ENCODE measurements at regions not wholly inside any gene's neighbourhood (a gene's known extent, or its start where the extent isn't known, plus 50 kb on each side); places are given as distances from the start of the nearest gene placed in this dataset.
A peak's percentile ranks its signal among the peaks of the same experiment; 100 is the strongest.

- Histone ChIP-seq H2AK5ac (ENCODE audit: low read length) (no peak overlapping the region), H3K4me2 (ENCODE audit: low read length) (no peak overlapping the region), H3K27ac (ENCODE audit: low read depth, low read length) (no peak overlapping the region), H3K27me3 (ENCODE audit: insufficient read depth, low read length, poor library complexity) (no peaks in the 10 kb centered on the region), H3K9ac (ENCODE audit: low read length) (no peak overlapping the region), H3K4me1 (ENCODE audit: control insufficient read depth, low read depth, low read length) (no peaks in the 10 kb centered on the region), H3K79me1 (ENCODE audit: low read length) (no peaks in the 10 kb centered on the region), H2BK15ac (replicated peaks; ENCODE audit: low read depth) (no peak overlapping the region), H2BK5ac (ENCODE audit: low read length) (no peak overlapping the region), H3K23ac (ENCODE audit: low read length) (no peak overlapping the region), H3K36me3 (ENCODE audit: control insufficient read depth, insufficient read depth, low read length) (no peaks in the 10 kb centered on the region), H3K79me2 (ENCODE audit: control insufficient read depth, insufficient read depth, low read length) (no peaks in the 10 kb centered on the region), H3K4me3 (ENCODE audit: low read length) (no peak overlapping the region), H3K56ac (ENCODE audit: low read length) (no peak overlapping the region), H4K5ac (ENCODE audit: low read length) (no peak overlapping the region), H3K4ac (ENCODE audit: low read depth, low read length) (no peak overlapping the region), H3K18ac (ENCODE audit: low read length) (no peak overlapping the region), H4K8ac (ENCODE audit: low read depth, low read length) (no peak overlapping the region), H2BK120ac (ENCODE audit: low read depth, low read length) (no peak overlapping the region)
- DNase-seq: no peak
- WGBS (ENCODE audit: extremely low coverage, insufficient coverage, low lambda C conversion rate): no CpG with 5 or more reads among the region's 2 CpGs
These were observed 104.1 kb upstream of the TRIB2 start for GRCh38 chr2:12612671-12613070.

- H3K4me2 ChIP-seq (ENCODE audit: low read length): no peak overlapping the region
- H3K9ac ChIP-seq (ENCODE audit: low read length): no peak overlapping the region
- H3K79me1 ChIP-seq (ENCODE audit: low read length): no peaks in the 10 kb centered on the region
- H3K27me3 ChIP-seq (ENCODE audit: insufficient read depth, low read length, poor library complexity): no peaks in the 10 kb centered on the region
- DNase-seq: no peak
- H4K5ac ChIP-seq (ENCODE audit: low read length): no peak overlapping the region
- no peaks in the 10 kb centered on the region for H3K4me1 ChIP-seq (ENCODE audit: control insufficient read depth, low read depth, low read length)
- no peak overlapping the region for H3K56ac ChIP-seq (ENCODE audit: low read length)
- no peaks in the 10 kb centered on the region for H3K79me2 ChIP-seq (ENCODE audit: control insufficient read depth, insufficient read depth, low read length)
- no peaks in the 10 kb centered on the region for H3K36me3 ChIP-seq (ENCODE audit: control insufficient read depth, insufficient read depth, low read length)
- no peak overlapping the region for H2BK15ac ChIP-seq (replicated peaks; ENCODE audit: low read depth)
- no CpG with 5 or more reads among the region's 7 CpGs for WGBS (ENCODE audit: extremely low coverage, insufficient coverage, low lambda C conversion rate)
- H3K4ac ChIP-seq (ENCODE audit: low read depth, low read length): no peak overlapping the region
- H4K8ac ChIP-seq (ENCODE audit: low read depth, low read length): no peak overlapping the region
- H3K4me3 ChIP-seq (ENCODE audit: low read length): no peak overlapping the region
- peak overlapping the region; percentile 9 for H2BK5ac ChIP-seq (ENCODE audit: low read length)
- no peak overlapping the region for H3K27ac ChIP-seq (ENCODE audit: low read depth, low read length)
- no peak overlapping the region for H2AK5ac ChIP-seq (ENCODE audit: low read length)
- H3K23ac ChIP-seq (ENCODE audit: low read length): peak overlapping the region; percentile 39
- H3K18ac ChIP-seq (ENCODE audit: low read length): no peak overlapping the region
- no peak overlapping the region for H2BK120ac ChIP-seq (ENCODE audit: low read depth, low read length)
These were observed 103.5 kb upstream of the TRIB2 start for GRCh38 chr2:12613137-12613835.

GRCh38 chr2:12615509-12615908 is 101.2 kb upstream of the TRIB2 start:
- no peak overlapping the region for H3K23ac ChIP-seq (ENCODE audit: low read length)
- WGBS (ENCODE audit: extremely low coverage, insufficient coverage, low lambda C conversion rate): no CpG with 5 or more reads among the region's 2 CpGs
- H3K18ac ChIP-seq (ENCODE audit: low read length): no peak overlapping the region
- H2AK5ac ChIP-seq (ENCODE audit: low read length): no peak overlapping the region
- no peak overlapping the region for H4K8ac ChIP-seq (ENCODE audit: low read depth, low read length)
- no peak overlapping the region for H3K4me3 ChIP-seq (ENCODE audit: low read length)
- no peak overlapping the region for H3K4ac ChIP-seq (ENCODE audit: low read depth, low read length)
- no peak for DNase-seq
- H3K36me3 ChIP-seq (ENCODE audit: control insufficient read depth, insufficient read depth, low read length): no peaks in the 10 kb centered on the region
- H3K27ac ChIP-seq (ENCODE audit: low read depth, low read length): no peak overlapping the region
- H2BK120ac ChIP-seq (ENCODE audit: low read depth, low read length): no peak overlapping the region
- H3K4me2 ChIP-seq (ENCODE audit: low read length): no peak overlapping the region
- H3K79me2 ChIP-seq (ENCODE audit: control insufficient read depth, insufficient read depth, low read length): no peaks in the 10 kb centered on the region
- no peaks in the 10 kb centered on the region for H3K4me1 ChIP-seq (ENCODE audit: control insufficient read depth, low read depth, low read length)
- H2BK15ac ChIP-seq (replicated peaks; ENCODE audit: low read depth): no peak overlapping the region
- no peaks in the 10 kb centered on the region for H3K79me1 ChIP-seq (ENCODE audit: low read length)
- H3K56ac ChIP-seq (ENCODE audit: low read length): no peak overlapping the region
- H2BK5ac ChIP-seq (ENCODE audit: low read length): no peak overlapping the region
- H4K5ac ChIP-seq (ENCODE audit: low read length): no peak overlapping the region
- no peaks in the 10 kb centered on the region for H3K27me3 ChIP-seq (ENCODE audit: insufficient read depth, low read length, poor library complexity)
- H3K9ac ChIP-seq (ENCODE audit: low read length): no peak overlapping the region

- no peaks in the 10 kb centered on the region for H3K36me3 ChIP-seq (ENCODE audit: control insufficient read depth, insufficient read depth, low read length)
- no peak overlapping the region for H2BK15ac ChIP-seq (replicated peaks; ENCODE audit: low read depth)
- H4K8ac ChIP-seq (ENCODE audit: low read depth, low read length): no peak overlapping the region
- H3K27ac ChIP-seq (ENCODE audit: low read depth, low read length): no peak overlapping the region
- no peak overlapping the region for H3K4me2 ChIP-seq (ENCODE audit: low read length)
- no CpG with 5 or more reads among the region's 2 CpGs for WGBS (ENCODE audit: extremely low coverage, insufficient coverage, low lambda C conversion rate)
- no peak for DNase-seq
- no peak overlapping the region for H3K4ac ChIP-seq (ENCODE audit: low read depth, low read length)
- no peaks in the 10 kb centered on the region for H3K79me2 ChIP-seq (ENCODE audit: control insufficient read depth, insufficient read depth, low read length)
- H3K4me1 ChIP-seq (ENCODE audit: control insufficient read depth, low read depth, low read length): no peaks in the 10 kb centered on the region
- H4K5ac ChIP-seq (ENCODE audit: low read length): no peak overlapping the region
- no peak overlapping the region for H3K23ac ChIP-seq (ENCODE audit: low read length)
- no peak overlapping the region for H2BK5ac ChIP-seq (ENCODE audit: low read length)
- no peak overlapping the region for H3K18ac ChIP-seq (ENCODE audit: low read length)
- no peaks in the 10 kb centered on the region for H3K27me3 ChIP-seq (ENCODE audit: insufficient read depth, low read length, poor library complexity)
- H3K9ac ChIP-seq (ENCODE audit: low read length): no peak overlapping the region
- no peak overlapping the region for H2AK5ac ChIP-seq (ENCODE audit: low read length)
- H3K79me1 ChIP-seq (ENCODE audit: low read length): no peaks in the 10 kb centered on the region
- no peak overlapping the region for H2BK120ac ChIP-seq (ENCODE audit: low read depth, low read length)
- no peak overlapping the region for H3K4me3 ChIP-seq (ENCODE audit: low read length)
- no peak overlapping the region for H3K56ac ChIP-seq (ENCODE audit: low read length)
These were observed 100.1 kb upstream of the TRIB2 start for GRCh38 chr2:12616456-12617156.

DNA sequence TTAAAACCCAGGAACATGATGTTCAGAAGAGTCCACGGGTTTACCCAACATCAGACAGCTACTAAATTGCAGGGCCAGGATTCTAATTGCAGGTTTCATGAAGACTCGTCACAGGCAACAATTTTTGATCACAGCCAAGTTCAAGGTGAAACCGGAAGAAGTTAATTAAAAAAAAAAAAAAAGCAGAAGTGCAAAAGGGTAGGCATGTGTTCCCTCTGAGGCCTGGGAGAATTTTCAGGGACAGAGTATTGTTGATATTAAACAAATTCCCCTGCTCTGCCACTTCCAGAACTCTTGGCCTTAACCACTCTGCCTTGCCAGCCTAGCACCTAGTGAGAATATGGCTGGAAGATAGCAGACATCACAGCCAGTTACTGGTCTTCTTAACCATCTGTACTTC is 99.4 kb upstream of the TRIB2 start:
- WGBS (ENCODE audit: extremely low coverage, insufficient coverage, low lambda C conversion rate): no CpG with 5 or more reads among the region's 3 CpGs
- no peak for DNase-seq

More for the DNA sequence above, 99.4 kb upstream of the TRIB2 start:
- H3K4ac ChIP-seq (ENCODE audit: low read depth, low read length): no peak overlapping the region
- H2BK15ac ChIP-seq (replicated peaks; ENCODE audit: low read depth): no peak overlapping the region
- no peak overlapping the region for H3K56ac ChIP-seq (ENCODE audit: low read length)
- H3K9ac ChIP-seq (ENCODE audit: low read length): no peak overlapping the region
- H3K27me3 ChIP-seq (ENCODE audit: insufficient read depth, low read length, poor library complexity): no peaks in the 10 kb centered on the region
- no peaks in the 10 kb centered on the region for H3K79me2 ChIP-seq (ENCODE audit: control insufficient read depth, insufficient read depth, low read length)
- no peak overlapping the region for H4K5ac ChIP-seq (ENCODE audit: low read length)
- H2BK120ac ChIP-seq (ENCODE audit: low read depth, low read length): no peak overlapping the region
- H3K4me1 ChIP-seq (ENCODE audit: control insufficient read depth, low read depth, low read length): no peaks in the 10 kb centered on the region
- H3K4me3 ChIP-seq (ENCODE audit: low read length): no peak overlapping the region
- no peak overlapping the region for H3K27ac ChIP-seq (ENCODE audit: low read depth, low read length)
- H3K4me2 ChIP-seq (ENCODE audit: low read length): no peak overlapping the region
- H2BK5ac ChIP-seq (ENCODE audit: low read length): no peak overlapping the region
- H2AK5ac ChIP-seq (ENCODE audit: low read length): no peak overlapping the region
- no peak overlapping the region for H4K8ac ChIP-seq (ENCODE audit: low read depth, low read length)
- no peaks in the 10 kb centered on the region for H3K79me1 ChIP-seq (ENCODE audit: low read length)
- no peaks in the 10 kb centered on the region for H3K36me3 ChIP-seq (ENCODE audit: control insufficient read depth, insufficient read depth, low read length)
- H3K23ac ChIP-seq (ENCODE audit: low read length): no peak overlapping the region
- H3K18ac ChIP-seq (ENCODE audit: low read length): no peak overlapping the region

All from mesendoderm (in vitro differentiated cells).